SK-N-SH (cell line): ENCODE measurements at regions not wholly inside any gene's neighbourhood (a gene's known extent, or its start where the extent isn't known, plus 50 kb on each side); places are given as distances from the start of the nearest gene placed in this dataset.

Source experiments
- CTCF ChIA-PET: fragments of 300-600, 350-600 bp; formaldehyde crosslinking; extraction: SDS; loops from one replicate; lab custom pipeline; 2021; lab: Yijun Ruan, JAX
- POLR2A ChIA-PET: fragments of 350-600 bp; sonication (Branson Sonifier 250); formaldehyde crosslinking; extraction: SDS; loops from one replicate; lab custom pipeline; 2020; ENCODE audit warnings: antibody characterized with exemption, inconsistent platforms; lab: Yijun Ruan, JAX
- DNase-seq: peaks from one replicate; pipeline ENCODE4 v3.0.0; 2012
- H2AFZ ChIP-seq: fragments of 200-600 bp; sonication (generic); 2 replicates; pipeline ENCODE4 v1.8.1; 2016; ENCODE audit warnings: antibody characterized with exemption, mild to moderate bottlenecking, low read depth
- H3F3A ChIP-seq: fragments of 200-600 bp; sonication (generic); replicated peaks from 2 replicates; pipeline ENCODE3; 2016; ENCODE audit warnings: antibody characterized with exemption, mild to moderate bottlenecking; ENCODE audit not compliant: insufficient read depth
- H3K27ac ChIP-seq, 2 experiments: fragments of 200-500 bp in 1 of 2; fragments of 200-600 bp in 1 of 2; sonication (Bioruptor generic) in 1 of 2; sonication (generic), shearing (Covaris generic) in 1 of 2; 2 replicates each; pipeline versions ENCODE4 v1.5.1 to v1.6.1; 2014 to 2016; ENCODE audit warnings: low read depth in 2 of 2, inconsistent platforms in 1 of 2, low read length in 1 of 2, mild to moderate bottlenecking in 1 of 2, mixed read lengths in 1 of 2
- H3K27me3 ChIP-seq: fragments of 200-600 bp; sonication (generic), shearing (Covaris generic); 2 replicates; pipeline ENCODE4 v1.6.1; 2016; ENCODE audit warnings: mixed run types; ENCODE audit not compliant: insufficient read depth
- H3K36me3 ChIP-seq, 2 experiments: fragments of 200-500 bp in 1 of 2; fragments of 200-600 bp in 1 of 2; sonication (Bioruptor generic) in 1 of 2; sonication (generic) in 1 of 2; replicated peaks in 1 of 2; 2 replicates each; pipeline versions ENCODE3 to v1.5.1; 2014 to 2016; ENCODE audit warnings: low read length in 1 of 2, mild to moderate bottlenecking in 1 of 2; ENCODE audit not compliant: insufficient read depth in 2 of 2, control insufficient read depth in 1 of 2
- H3K4me1 ChIP-seq, 2 experiments: fragments of 200-500 bp in 1 of 2; fragments of 200-600 bp in 1 of 2; sonication (Bioruptor generic) in 1 of 2; sonication (generic), shearing (Covaris generic) in 1 of 2; 2 replicates each; pipeline versions ENCODE4 v1.5.1 to v1.6.1; 2014 to 2016; ENCODE audit warnings: low read depth in 1 of 2, low read length in 1 of 2, mixed run types in 1 of 2; ENCODE audit not compliant: insufficient read depth in 2 of 2, control insufficient read depth in 1 of 2
- H3K4me2 ChIP-seq: fragments of 200-600 bp; sonication (generic), shearing (Covaris generic); 2 replicates; pipeline ENCODE4 v1.6.1; 2017; ENCODE audit warnings: mixed run types
- H3K4me3 ChIP-seq, 2 experiments: fragments of 200-500 bp in 1 of 2; fragments of 200-600 bp in 1 of 2; sonication (Bioruptor generic) in 1 of 2; sonication (generic), shearing (Covaris generic) in 1 of 2; 2 replicates each; pipeline versions ENCODE4 v1.5.1 to v1.8.1; 2014 to 2016; ENCODE audit warnings: low read depth in 2 of 2, inconsistent platforms in 1 of 2, low read length in 1 of 2, mild to moderate bottlenecking in 1 of 2, mixed read lengths in 1 of 2, moderate library complexity in 1 of 2
- H3K79me2 ChIP-seq: fragments of 200-600 bp; sonication (generic); 2 replicates; pipeline ENCODE4 v1.8.1; 2017; ENCODE audit warnings: mild to moderate bottlenecking; ENCODE audit not compliant: insufficient read depth
- H3K9ac ChIP-seq: fragments of 200-600 bp; sonication (generic); 2 replicates; pipeline ENCODE4 v1.6.1; 2017; ENCODE audit warnings: mixed run types
- H3K9me2 ChIP-seq: fragments of 200-600 bp; sonication (generic); 2 replicates; pipeline ENCODE4 v1.6.1; 2017; ENCODE audit warnings: mixed run types
- H3K9me3 ChIP-seq: fragments of 200-600 bp; sonication (generic); 2 replicates; pipeline ENCODE4 v1.6.1; 2017; ENCODE audit warnings: mixed run types, mild to moderate bottlenecking, moderate library complexity
- H4K20me1 ChIP-seq: fragments of 200-600 bp; sonication (generic); 2 replicates; pipeline ENCODE4 v1.6.1; 2017; ENCODE audit warnings: mild to moderate bottlenecking, mixed run types; ENCODE audit not compliant: insufficient read depth
- CHD2 ChIP-seq: fragments of 150-350 bp; IDR thresholded peaks from 2 replicates; pipeline ENCODE4 v1.6.1; 2018; ENCODE audit warnings: low read length; ENCODE audit not compliant: partially characterized antibody
- CTCF ChIP-seq: fragments of 200-600 bp; sonication (generic); IDR thresholded peaks from 2 replicates; pipeline ENCODE4 v1.6.1; 2017; ENCODE audit warnings: antibody characterized with exemption, mild to moderate bottlenecking, moderate library complexity
- ELF1 ChIP-seq: IDR thresholded peaks from 2 replicates; pipeline ENCODE4 v1.4.0; 2012
- EZH2phosphoT487 ChIP-seq: fragments of 200-600 bp; sonication (generic); IDR thresholded peaks from 2 replicates; pipeline ENCODE4 v1.6.1; 2017; ENCODE audit warnings: low read depth, mixed run types, mild to moderate bottlenecking, antibody characterized with exemption, moderate library complexity, borderline replicate concordance
- FOSL2 ChIP-seq: IDR thresholded peaks from 2 replicates; pipeline ENCODE4 v1.4.0; 2012; ENCODE audit warnings: low read depth, mild to moderate bottlenecking, moderate library complexity, borderline replicate concordance
- FOXJ3 ChIP-seq: sonication (generic); formaldehyde crosslinking; IDR thresholded peaks from 2 replicates; pipeline ENCODE4 v1.5.1; 2020; ENCODE audit warnings: mild to moderate bottlenecking, missing genetic modification reagents
- GABPA ChIP-seq: IDR thresholded peaks from 2 replicates; pipeline ENCODE4 v1.4.0; 2012; ENCODE audit warnings: low read depth, mild to moderate bottlenecking
- GATA2 ChIP-seq: sonication (generic); formaldehyde crosslinking; IDR thresholded peaks from 2 replicates; pipeline ENCODE4 v1.5.0; 2020; ENCODE audit warnings: mild to moderate bottlenecking, missing genetic modification reagents
- IRF3 ChIP-seq: fragments of 150-350 bp; IDR thresholded peaks from 2 replicates; pipeline ENCODE4 v1.6.1; 2016; ENCODE audit warnings: mild to moderate bottlenecking, low read depth, low read length
- MXI1 ChIP-seq: IDR thresholded peaks from 2 replicates; pipeline ENCODE4 v1.6.1; 2012; ENCODE audit warnings: mild to moderate bottlenecking, low read depth, low read length, improper control_type of control experiment
- NFIC ChIP-seq: IDR thresholded peaks from 2 replicates; pipeline ENCODE4 v1.4.0; 2012; ENCODE audit warnings: borderline replicate concordance
- NRF1 ChIP-seq: IDR thresholded peaks from 2 replicates; pipeline ENCODE4 v1.6.1; 2012; ENCODE audit warnings: low read depth, mild to moderate bottlenecking, low read length
- PBX3 ChIP-seq: IDR thresholded peaks from 2 replicates; pipeline ENCODE4; 2012
- RCOR1 ChIP-seq: fragments of 150-350 bp; IDR thresholded peaks from 2 replicates; pipeline ENCODE4 v1.6.1; 2017; ENCODE audit warnings: antibody characterized with exemption, low read length
- RFX5 ChIP-seq: IDR thresholded peaks from 2 replicates; pipeline ENCODE4 v1.6.1; 2012; ENCODE audit warnings: mild to moderate bottlenecking, improper control_type of control experiment, low read length
- RXRA ChIP-seq: IDR thresholded peaks from 2 replicates; pipeline ENCODE4 v1.4.0; 2012; ENCODE audit warnings: low read depth, mild to moderate bottlenecking, borderline replicate concordance
- SIN3A ChIP-seq: IDR thresholded peaks from 2 replicates; pipeline ENCODE4 v1.6.1; 2012; ENCODE audit warnings: low read depth, mild to moderate bottlenecking, low read length, moderate library complexity, borderline replicate concordance
- TCF12 ChIP-seq: IDR thresholded peaks from 2 replicates; pipeline ENCODE4 v1.4.0; 2012
- USF2 ChIP-seq: fragments of 150-350 bp; IDR thresholded peaks from 2 replicates; pipeline ENCODE4 v1.6.1; 2017; ENCODE audit warnings: antibody characterized with exemption, low read length, low read depth, borderline replicate concordance
- ZBTB33 ChIP-seq: IDR thresholded peaks from 2 replicates; pipeline ENCODE4 v1.4.0; 2012; ENCODE audit warnings: low read depth, borderline replicate concordance
- WGBS: methylation state at CpG from one replicate; pipeline ENCODE4 v1.1.6; 2017; ENCODE audit warnings: low lambda C conversion rate; 5-methylcytosine and 5-hydroxymethylcytosine counted together

GRCh38 chr2:150554046-150554445, 66.6 kb upstream of the RND3 start:
- no peaks in the 10 kb centered on the region for H3K79me2 ChIP-seq
- H3K4me1 ChIP-seq: peaks cover 0 to 4% of the 10 kb centered on the region in 2 experiments; a peak in 1 of 4 replicates
- H3F3A ChIP-seq: no peaks in the 10 kb centered on the region
- no peaks in the 10 kb centered on the region for H3K36me3 ChIP-seq
- H3K9ac ChIP-seq: no peak overlapping the region
- WGBS: 91% methylated on average over 1 of the region's 1 CpG
- TF ChIP-seq EZH2phosphoT487 (no peak), CHD2 (no peak), RCOR1 (no peak), SIN3A (no peak), FOXJ3 (no peak), RXRA (no peak), NFIC (no peak), MXI1 (no peak), FOSL2 (no peak), NRF1 (no peak), TCF12 (no peak), PBX3 (no peak), IRF3 (no peak), RFX5 (no peak), GABPA (no peak), USF2 (no peak), ZBTB33 (no peak), ELF1 (no peak), CTCF (no peak), GATA2 (no peak)
- H3K9me2 ChIP-seq: no peaks in the 10 kb centered on the region
- H3K27me3 ChIP-seq: no peaks in the 10 kb centered on the region
- H3K4me3 ChIP-seq: no peak overlapping the region
- no peak for DNase-seq
- H3K4me2 ChIP-seq: no peak overlapping the region
- H2AFZ ChIP-seq: no peak overlapping the region
- H4K20me1 ChIP-seq: no peaks in the 10 kb centered on the region
- ChIA-PET CTCF (interaction anchor here (0.6 kb wide), 1 partner anchor 548 kb away, joined by 4 read pairs; no protein-coding TSS in a partner anchor), POLR2A (no interaction called here)
- no peaks in the 10 kb centered on the region for H3K9me3 ChIP-seq
- no peak overlapping the region for H3K27ac ChIP-seq
